ENCODE measurements at regions not wholly inside any gene's neighbourhood (a gene's known extent, or its start where the extent isn't known, plus 50 kb on each side); places are given as distances from the start of the nearest gene placed in this dataset.

DNA sequence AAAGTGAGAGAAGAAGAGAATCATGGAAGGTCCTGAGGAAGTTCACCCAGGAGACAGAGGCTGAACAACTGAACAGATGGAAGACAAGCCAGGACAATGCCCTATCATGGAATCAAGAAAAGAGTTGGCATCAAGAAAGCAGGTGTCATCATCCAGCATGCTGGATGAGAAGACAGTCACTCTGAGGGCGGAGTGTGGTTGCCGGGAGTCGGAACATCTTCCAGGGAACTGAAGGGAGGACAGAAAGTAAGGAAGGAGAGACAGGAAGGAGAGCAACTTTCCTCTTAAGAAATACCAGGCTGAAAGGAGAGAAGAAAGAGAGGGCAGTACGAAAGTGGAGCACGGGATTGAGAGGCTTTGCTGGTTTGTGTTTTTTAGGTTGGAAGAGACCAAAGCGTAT is 654.5 kb upstream of the CELF2 start:
- H3K27ac ChIP-seq, result no peak overlapping the region
- no peak overlapping the region for H3K4me3 ChIP-seq
- intact Hi-C loops (cut with DNase I; ENCODE audit: low total_unique reads), result no loop called here
- H3K4me1 ChIP-seq, result no peaks in the 10 kb centered on the region
- no peak for DNase-seq
- no peaks in the 10 kb centered on the region for H3K9me3 ChIP-seq
- H3K36me3 ChIP-seq, result no peaks in the 10 kb centered on the region
- TF ChIP-seq, protein P1, sequence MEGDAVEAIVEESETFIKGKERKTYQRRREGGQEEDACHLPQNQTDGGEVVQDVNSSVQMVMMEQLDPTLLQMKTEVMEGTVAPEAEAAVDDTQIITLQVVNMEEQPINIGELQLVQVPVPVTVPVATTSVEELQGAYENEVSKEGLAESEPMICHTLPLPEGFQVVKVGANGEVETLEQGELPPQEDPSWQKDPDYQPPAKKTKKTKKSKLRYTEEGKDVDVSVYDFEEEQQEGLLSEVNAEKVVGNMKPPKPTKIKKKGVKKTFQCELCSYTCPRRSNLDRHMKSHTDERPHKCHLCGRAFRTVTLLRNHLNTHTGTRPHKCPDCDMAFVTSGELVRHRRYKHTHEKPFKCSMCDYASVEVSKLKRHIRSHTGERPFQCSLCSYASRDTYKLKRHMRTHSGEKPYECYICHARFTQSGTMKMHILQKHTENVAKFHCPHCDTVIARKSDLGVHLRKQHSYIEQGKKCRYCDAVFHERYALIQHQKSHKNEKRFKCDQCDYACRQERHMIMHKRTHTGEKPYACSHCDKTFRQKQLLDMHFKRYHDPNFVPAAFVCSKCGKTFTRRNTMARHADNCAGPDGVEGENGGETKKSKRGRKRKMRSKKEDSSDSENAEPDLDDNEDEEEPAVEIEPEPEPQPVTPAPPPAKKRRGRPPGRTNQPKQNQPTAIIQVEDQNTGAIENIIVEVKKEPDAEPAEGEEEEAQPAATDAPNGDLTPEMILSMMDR (IDR thresholded peaks at IDR 0.05), result no peak
- no peaks in the 10 kb centered on the region for H3K27me3 ChIP-seq

DNA sequence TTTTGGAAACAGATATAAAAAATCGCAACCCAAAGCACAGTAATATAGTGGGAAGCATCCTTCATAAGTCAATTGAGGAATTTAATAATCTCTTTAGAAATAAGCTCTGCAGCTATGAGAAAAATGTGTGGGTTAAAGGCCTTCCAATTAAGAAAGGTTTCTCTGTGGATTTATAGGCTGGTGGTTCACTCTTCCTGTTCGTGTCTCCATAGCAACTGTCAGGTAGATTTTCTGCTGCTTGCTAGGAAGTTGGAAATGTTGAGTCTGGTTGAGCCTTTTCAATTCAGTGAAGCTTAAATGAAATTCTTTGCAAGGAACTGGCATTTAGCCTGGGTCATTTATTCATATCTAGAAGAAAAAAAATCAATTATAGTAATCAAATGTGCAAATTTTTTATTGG is 652.8 kb upstream of the CELF2 start:
- no peaks in the 10 kb centered on the region for H3K27me3 ChIP-seq
- intact Hi-C loops (cut with DNase I; ENCODE audit: low total_unique reads), result no loop called here
- H3K4me3 ChIP-seq, result no peak overlapping the region
- H3K4me1 ChIP-seq, result no peaks in the 10 kb centered on the region
- TF ChIP-seq, protein P1 (IDR thresholded peaks at IDR 0.05), result no peak
- H3K36me3 ChIP-seq, result no peaks in the 10 kb centered on the region
- no peak for DNase-seq
- no peak overlapping the region for H3K27ac ChIP-seq
- H3K9me3 ChIP-seq, result no peaks in the 10 kb centered on the region

DNA sequence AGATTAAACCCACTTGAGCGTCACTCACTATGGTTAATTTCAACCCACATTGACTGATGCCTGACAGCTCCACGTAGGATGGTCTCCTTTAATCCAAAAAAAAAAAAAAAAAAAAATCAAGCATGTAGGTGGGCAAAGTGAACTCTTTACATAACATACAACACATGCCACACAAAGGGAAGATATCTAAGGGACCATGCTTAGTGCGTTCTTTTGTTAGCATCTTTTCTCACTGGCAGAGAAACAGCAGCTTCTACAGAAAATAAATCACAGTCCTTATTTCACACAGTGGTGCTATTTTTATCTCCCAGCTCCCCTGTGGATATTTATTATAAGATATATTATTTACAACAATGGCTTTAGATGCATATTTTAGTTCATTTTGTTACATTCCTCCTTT is 652.0 kb upstream of the CELF2 start:
- no peaks in the 10 kb centered on the region for H3K36me3 ChIP-seq
- no peak overlapping the region for H3K4me3 ChIP-seq
- intact Hi-C loops (cut with DNase I; ENCODE audit: low total_unique reads), result no loop called here
- H3K9me3 ChIP-seq, result no peaks in the 10 kb centered on the region
- DNase-seq, result no peak
- H3K27ac ChIP-seq, result no peak overlapping the region
- TF ChIP-seq, protein P1 (IDR thresholded peaks at IDR 0.05), result no peak
- H3K4me1 ChIP-seq, result no peaks in the 10 kb centered on the region
- no peaks in the 10 kb centered on the region for H3K27me3 ChIP-seq

DNA sequence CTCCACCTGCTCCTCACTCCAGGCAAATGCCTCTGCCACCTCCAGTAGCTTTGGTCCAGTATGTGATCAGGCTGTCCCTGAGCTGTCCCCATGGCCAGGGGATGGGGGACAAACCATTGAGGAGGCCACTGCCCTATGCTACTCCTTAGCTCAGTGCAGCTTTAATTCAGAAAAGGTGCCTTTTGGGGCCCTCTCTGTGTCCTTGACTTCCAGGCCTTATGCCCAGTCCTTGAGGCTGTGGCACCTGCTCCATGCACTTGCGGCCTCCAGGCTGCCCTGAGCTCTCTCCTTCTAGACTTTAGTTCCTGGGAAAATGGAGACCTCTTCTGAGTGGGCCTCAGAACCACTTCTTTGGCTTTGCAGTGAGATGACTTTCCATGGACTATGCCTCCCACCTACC is 650.8 kb upstream of the CELF2 start:
- TF ChIP-seq, protein P1 (IDR thresholded peaks at IDR 0.05), result no peak
- H3K9me3 ChIP-seq, result no peaks in the 10 kb centered on the region
- intact Hi-C loops (cut with DNase I; ENCODE audit: low total_unique reads), result no loop called here
- no peak overlapping the region for H3K27ac ChIP-seq
- no peaks in the 10 kb centered on the region for H3K27me3 ChIP-seq
- no peaks in the 10 kb centered on the region for H3K36me3 ChIP-seq
- DNase-seq, result no peak
- H3K4me3 ChIP-seq, result no peak overlapping the region
- no peaks in the 10 kb centered on the region for H3K4me1 ChIP-seq

DNA sequence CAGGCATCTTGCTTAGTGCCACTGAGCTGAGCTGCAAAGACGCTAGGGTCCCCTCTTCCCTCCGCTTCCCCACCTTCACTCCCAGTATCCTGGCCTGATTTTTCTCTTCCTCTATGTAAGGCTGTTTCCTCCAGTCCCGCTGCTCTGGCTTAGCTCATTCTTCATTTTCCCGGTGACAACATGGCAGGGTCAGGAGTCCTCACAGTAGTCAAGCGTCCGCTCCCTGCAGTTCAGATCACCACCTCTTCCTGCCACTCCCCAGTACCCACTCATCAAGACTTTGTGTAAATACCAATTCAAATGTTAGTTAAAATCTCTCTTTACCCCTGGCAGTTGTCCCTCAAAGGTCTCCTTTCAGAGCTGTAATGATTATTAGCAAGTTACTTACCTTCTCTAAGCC is 650.4 kb upstream of the CELF2 start:
- no peak overlapping the region for H3K4me3 ChIP-seq
- TF ChIP-seq, protein P1 (IDR thresholded peaks at IDR 0.05), result no peak
- no peaks in the 10 kb centered on the region for H3K36me3 ChIP-seq
- H3K9me3 ChIP-seq, result no peaks in the 10 kb centered on the region
- no peaks in the 10 kb centered on the region for H3K4me1 ChIP-seq
- no peak for DNase-seq
- intact Hi-C loops (cut with DNase I; ENCODE audit: low total_unique reads), result no loop called here
- no peak overlapping the region for H3K27ac ChIP-seq
- no peaks in the 10 kb centered on the region for H3K27me3 ChIP-seq

DNA sequence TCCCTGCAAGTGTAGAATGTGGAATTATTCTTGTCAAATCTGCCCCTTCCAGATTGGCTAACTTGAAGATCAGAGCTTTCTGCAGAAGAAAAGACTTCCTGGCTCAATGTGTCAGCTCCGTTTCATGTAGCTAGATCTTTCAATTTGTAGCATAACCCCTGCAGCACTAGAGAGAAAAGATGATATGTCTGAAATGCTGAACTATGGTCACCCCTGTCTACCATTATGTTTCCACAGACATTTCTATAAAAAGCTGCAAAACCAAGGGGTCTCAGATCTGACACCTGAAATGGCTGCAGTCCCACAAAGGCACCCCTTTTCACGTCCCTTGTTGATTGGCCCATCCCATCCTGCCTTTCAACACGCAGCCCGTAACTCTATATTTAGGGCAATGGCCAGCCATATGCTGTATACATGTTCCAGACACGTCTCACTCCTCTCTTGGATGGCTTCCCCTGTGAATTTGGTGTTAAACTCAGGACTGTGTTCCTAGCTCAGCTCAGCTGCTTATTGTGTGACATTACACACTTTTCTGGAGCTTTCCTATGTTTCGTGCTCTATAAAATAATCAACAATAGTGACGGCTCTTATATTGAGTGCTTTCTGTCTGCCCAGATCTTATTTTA is 648.6 kb upstream of the CELF2 start:
- no peaks in the 10 kb centered on the region for H3K4me1 ChIP-seq
- H3K27ac ChIP-seq, result no peak overlapping the region
- H3K27me3 ChIP-seq, result no peaks in the 10 kb centered on the region
- H3K9me3 ChIP-seq, result no peaks in the 10 kb centered on the region
- H3K4me3 ChIP-seq, result no peak overlapping the region
- H3K36me3 ChIP-seq, result no peaks in the 10 kb centered on the region
- DNase-seq, result no peak
- TF ChIP-seq, protein P1 (IDR thresholded peaks at IDR 0.05), result no peak
- intact Hi-C loops (cut with DNase I; ENCODE audit: low total_unique reads), result no loop called here

Measured in tibial artery (tissue), 4 donors.